Esophagus (tissue), 2 donors: ENCODE measurements at regions not wholly inside any gene's neighbourhood (a gene's known extent, or its start where the extent isn't known, plus 50 kb on each side); places are given as distances from the start of the nearest gene placed in this dataset.

Source experiments
- H3K27ac ChIP-seq, 2 donors: one replicate each; pipeline ENCODE4 v1.5.1; 2013; ENCODE audit warnings: low read depth in 2 of 2, mild to moderate bottlenecking in 2 of 2, inconsistent platforms in 1 of 2, low read length in 1 of 2, moderate library complexity in 1 of 2
- H3K27me3 ChIP-seq, 2 donors: one replicate each; pipeline ENCODE4 v1.6.1; 2013; ENCODE audit warnings: low read length in 2 of 2, control low read depth in 1 of 2, mild to moderate bottlenecking in 1 of 2; ENCODE audit not compliant: insufficient read depth in 2 of 2, control insufficient read depth in 1 of 2
- H3K36me3 ChIP-seq, 2 donors: one replicate each; pipeline ENCODE4 v1.6.1; 2013; ENCODE audit warnings: low read length in 1 of 2; ENCODE audit not compliant: control insufficient read depth in 2 of 2, insufficient read depth in 2 of 2
- H3K4me1 ChIP-seq, 2 donors: one replicate each; pipeline ENCODE4 v1.6.1; 2013; ENCODE audit warnings: low read length in 1 of 2; ENCODE audit not compliant: control insufficient read depth in 2 of 2, insufficient read depth in 2 of 2
- H3K4me3 ChIP-seq, 2 donors: one replicate each; pipeline ENCODE4 v1.5.1; 2013; ENCODE audit warnings: low read length in 2 of 2, mild to moderate bottlenecking in 2 of 2, low read depth in 1 of 2, moderate library complexity in 1 of 2
- H3K9me3 ChIP-seq, 2 donors: one replicate each; pipeline ENCODE4 v1.6.1; 2013; ENCODE audit warnings: mild to moderate bottlenecking in 2 of 2, low read depth in 1 of 2, low read length in 1 of 2, moderate library complexity in 1 of 2; ENCODE audit not compliant: control insufficient read depth in 2 of 2, insufficient read depth in 1 of 2
- WGBS, 2 donors: extraction: QIAGEN DNeasy Blood & Tissue Kit; methylation state at CpG; one replicate each; pipeline ENCODE4 v1.1.7; 2013; 5-methylcytosine and 5-hydroxymethylcytosine counted together
- donor health status: healthy with polysubstance abuse.
- donor health status: Bipolar disorder and iron deficiency.

DNA sequence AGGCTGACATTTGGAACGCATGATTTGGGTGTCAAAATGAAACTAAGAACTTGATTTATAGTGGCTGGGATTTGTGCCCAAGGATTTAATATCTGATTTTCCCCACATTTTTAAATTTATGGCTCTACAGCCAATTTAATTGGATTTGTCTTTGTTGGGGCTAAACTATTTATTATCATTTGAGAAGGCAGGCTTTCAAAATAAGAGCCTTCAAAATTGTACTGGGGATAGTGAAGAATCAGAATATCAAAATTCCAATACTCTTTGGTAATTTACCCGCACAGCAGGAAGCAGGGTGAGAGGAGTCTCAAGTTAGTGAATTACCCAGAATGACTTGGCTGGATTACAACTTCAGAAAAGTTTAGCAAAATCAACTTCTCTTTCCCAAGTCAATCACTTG is 278.1 kb downstream of the LRATD1 start:
- Histone ChIP-seq H3K36me3 (no peaks in the 10 kb centered on the region), H3K4me3 (no peak overlapping the region), H3K4me1 (no peaks in the 10 kb centered on the region), H3K27me3 (no peaks in the 10 kb centered on the region), H3K9me3 (no peaks in the 10 kb centered on the region), H3K27ac (no peak overlapping the region)
- 26 to 50% methylated on average over 2 of the region's 2 CpGs for WGBS, 2 donors

GRCh38 chr2:14915983-14916382 is 283.5 kb downstream of the LRATD1 start:
- no peaks in the 10 kb centered on the region for H3K27me3 ChIP-seq
- no peaks in the 10 kb centered on the region for H3K36me3 ChIP-seq
- WGBS, 2 donors: 78 to 84% methylated on average over 4 of the region's 4 CpGs
- no peaks in the 10 kb centered on the region for H3K4me1 ChIP-seq
- no peak overlapping the region for H3K4me3 ChIP-seq
- H3K9me3 ChIP-seq: no peaks in the 10 kb centered on the region
- no peak overlapping the region for H3K27ac ChIP-seq

- H3K27ac ChIP-seq: no peak overlapping the region
- 83 to 84% methylated on average over 6 of the region's 6 CpGs for WGBS, 2 donors
- no peaks in the 10 kb centered on the region for H3K9me3 ChIP-seq
- no peak overlapping the region for H3K4me3 ChIP-seq
- H3K36me3 ChIP-seq: no peaks in the 10 kb centered on the region
- no peaks in the 10 kb centered on the region for H3K27me3 ChIP-seq
- H3K4me1 ChIP-seq: no peaks in the 10 kb centered on the region
Measured at GRCh38 chr2:14923820-14924580, 291.5 kb downstream of the LRATD1 start.

DNA sequence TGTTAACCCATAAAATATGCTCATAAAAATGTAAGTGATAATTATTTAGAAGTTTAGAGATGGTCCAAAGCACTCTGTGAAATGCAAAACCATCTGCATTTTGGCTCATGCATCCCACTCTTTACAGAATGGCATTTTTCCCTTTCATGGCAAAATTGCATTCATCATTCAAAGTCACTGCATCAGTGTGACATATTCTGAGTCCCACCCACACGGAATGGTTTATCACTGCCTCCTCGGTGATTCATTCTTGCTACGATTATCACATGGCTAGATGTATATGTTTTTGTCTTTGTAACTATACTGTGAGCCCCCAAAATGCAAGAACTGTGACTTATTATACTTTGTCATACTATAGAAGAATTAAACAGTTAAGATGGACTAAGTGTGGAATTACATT is 293.0 kb downstream of the LRATD1 start:
- Histone ChIP-seq H3K27ac (no peak overlapping the region), H3K36me3 (no peaks in the 10 kb centered on the region), H3K4me1 (no peaks in the 10 kb centered on the region), H3K4me3 (no peak overlapping the region), H3K27me3 (no peaks in the 10 kb centered on the region), H3K9me3 (no peaks in the 10 kb centered on the region)
- 83 to 87% methylated on average over 3 of the region's 3 CpGs for WGBS, 2 donors

GRCh38 chr2:14927021-14927564 is 294.6 kb downstream of the LRATD1 start:
- Histone ChIP-seq H3K36me3 (no peaks in the 10 kb centered on the region), H3K9me3 (no peaks in the 10 kb centered on the region), H3K27me3 (no peaks in the 10 kb centered on the region), H3K27ac (no peak overlapping the region), H3K4me1 (no peaks in the 10 kb centered on the region), H3K4me3 (no peak overlapping the region)
- 63 to 74% methylated on average over 5 of the region's 5 CpGs for WGBS, 2 donors

GRCh38 chr2:14928056-14928455 is 295.5 kb downstream of the LRATD1 start:
- WGBS, 2 donors: 73 to 76% methylated on average over 1 of the region's 1 CpG
- no peak overlapping the region for H3K27ac ChIP-seq
- H3K27me3 ChIP-seq: no peaks in the 10 kb centered on the region
- H3K4me3 ChIP-seq: no peak overlapping the region
- H3K9me3 ChIP-seq: no peaks in the 10 kb centered on the region
- H3K4me1 ChIP-seq: no peaks in the 10 kb centered on the region
- no peaks in the 10 kb centered on the region for H3K36me3 ChIP-seq

GRCh38 chr2:14930441-14930840 is 297.9 kb downstream of the LRATD1 start:
- H3K36me3 ChIP-seq: no peaks in the 10 kb centered on the region
- H3K27me3 ChIP-seq: no peaks in the 10 kb centered on the region
- H3K4me1 ChIP-seq: no peaks in the 10 kb centered on the region
- no peaks in the 10 kb centered on the region for H3K9me3 ChIP-seq
- H3K27ac ChIP-seq: no peak overlapping the region
- WGBS, 2 donors: 95 to 97% methylated on average over 2 of the region's 2 CpGs
- H3K4me3 ChIP-seq: no peak overlapping the region

DNA sequence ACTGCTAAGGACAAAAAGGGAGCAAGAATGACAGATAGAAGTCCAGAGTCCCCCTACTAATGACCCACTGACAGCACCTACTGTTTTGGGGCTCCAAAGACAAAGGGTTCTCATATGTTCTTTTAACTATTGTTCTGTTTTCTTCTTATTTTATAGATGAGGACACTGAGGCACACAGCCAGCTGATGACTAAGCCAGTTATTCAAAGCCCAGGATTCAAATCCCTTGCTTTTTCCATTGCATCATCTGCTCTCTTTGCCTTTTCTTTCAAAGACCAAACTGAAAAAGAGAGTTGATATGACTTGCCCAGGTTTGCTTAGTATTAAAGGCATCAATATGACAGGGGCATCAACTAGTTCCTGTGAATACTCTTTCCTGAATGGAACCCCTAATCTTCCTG is 299.8 kb downstream of the LRATD1 start:
- H3K36me3 ChIP-seq: no peaks in the 10 kb centered on the region
- no peak overlapping the region for H3K27ac ChIP-seq
- no peaks in the 10 kb centered on the region for H3K27me3 ChIP-seq
- H3K4me3 ChIP-seq: no peak overlapping the region
- no peaks in the 10 kb centered on the region for H3K4me1 ChIP-seq
- H3K9me3 ChIP-seq: peaks cover 2 to 5% of the 10 kb centered on the region in 2 donors

DNA sequence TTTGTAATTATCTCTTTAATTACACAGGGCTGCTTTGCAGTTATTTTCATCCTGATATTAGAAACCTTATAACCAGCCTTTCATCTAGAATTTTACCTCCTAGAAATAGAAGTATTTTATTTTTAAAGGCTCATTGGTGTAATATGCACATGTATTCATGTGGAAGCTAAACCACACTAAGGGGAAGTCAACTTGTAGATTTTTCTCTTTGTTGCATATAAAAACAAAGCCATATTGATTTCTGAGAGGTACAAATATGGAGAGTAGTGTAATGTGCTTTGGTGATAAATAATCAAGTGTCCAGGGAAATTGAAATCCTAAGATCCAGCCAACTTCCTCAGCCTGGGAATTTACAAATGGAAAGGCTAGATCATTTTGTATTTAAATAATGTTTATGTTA is 301.2 kb downstream of the LRATD1 start:
- Histone ChIP-seq H3K27me3 (no peaks in the 10 kb centered on the region), H3K9me3 (peaks cover 2 to 6% of the 10 kb centered on the region in 2 donors), H3K27ac (no peak overlapping the region), H3K36me3 (no peaks in the 10 kb centered on the region), H3K4me3 (no peak overlapping the region), H3K4me1 (no peaks in the 10 kb centered on the region)

GRCh38 chr2:14936426-14936825 is 303.9 kb downstream of the LRATD1 start:
- H3K9me3 ChIP-seq: peaks cover 2 to 6% of the 10 kb centered on the region in 2 donors
- H3K4me1 ChIP-seq: no peaks in the 10 kb centered on the region
- WGBS, 2 donors: 76 to 78% methylated on average over 3 of the region's 3 CpGs
- no peaks in the 10 kb centered on the region for H3K36me3 ChIP-seq
- H3K4me3 ChIP-seq: no peak overlapping the region
- no peaks in the 10 kb centered on the region for H3K27me3 ChIP-seq
- no peak overlapping the region for H3K27ac ChIP-seq
